GM23248 (cell line): ENCODE measurements at regions not wholly inside any gene's neighbourhood (a gene's known extent, or its start where the extent isn't known, plus 50 kb on each side); places are given as distances from the start of the nearest gene placed in this dataset.

Source experiments
- EZH2 ChIP-seq: fragments of 200-600 bp; sonication (generic); IDR thresholded peaks from 2 replicates; pipeline ENCODE4 v1.6.1; 2018; ENCODE audit warnings: antibody characterized with exemption, mild to moderate bottlenecking; ENCODE audit not compliant: insufficient read depth, poor library complexity, severe bottlenecking
- EZH2phosphoT487 ChIP-seq: fragments of 200-600 bp; sonication (generic); IDR thresholded peaks from 2 replicates; pipeline ENCODE4 v1.6.1; 2018; ENCODE audit warnings: antibody characterized with exemption, moderate library complexity, mild to moderate bottlenecking, low read depth; ENCODE audit not compliant: insufficient read depth

DNA sequence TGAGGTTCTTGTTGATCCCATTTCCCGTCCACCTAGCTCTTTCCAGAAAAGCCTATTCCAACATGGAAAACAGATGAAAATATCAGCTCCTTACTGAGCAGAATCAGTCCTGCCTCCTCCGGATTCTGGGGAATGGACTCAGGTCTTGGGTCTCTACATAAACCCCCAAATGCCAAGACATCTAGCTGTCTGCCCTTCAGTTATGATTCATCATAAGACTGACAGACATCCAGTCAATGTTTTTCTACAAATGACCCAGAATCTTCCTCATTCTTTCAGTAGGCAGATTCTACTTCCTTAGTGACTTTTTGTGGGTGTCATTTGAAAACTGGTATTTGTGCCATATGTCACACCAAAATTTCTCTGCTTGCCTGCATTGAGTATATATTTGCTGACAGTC, 103.0 kb upstream of the TGFBR2 start:
- TF ChIP-seq EZH2phosphoT487 (no peak), EZH2 (no peak)
